GM12872 (cell line): ENCODE measurements at regions not wholly inside any gene's neighbourhood (a gene's known extent, or its start where the extent isn't known, plus 50 kb on each side); places are given as distances from the start of the nearest gene placed in this dataset.

Source experiments
- TF ChIP-seq, protein P1 (sequence below): IDR thresholded peaks from 3 replicates; pipeline ENCODE4 v1.5.1; 2011; ENCODE audit warnings: low read depth, mild to moderate bottlenecking, low read length, moderate library complexity; ENCODE audit not compliant: insufficient read depth

GRCh38 chr4:14582677-14583076 lies 419.6 kb upstream of the CPEB2 start:
- TF ChIP-seq, protein P1, sequence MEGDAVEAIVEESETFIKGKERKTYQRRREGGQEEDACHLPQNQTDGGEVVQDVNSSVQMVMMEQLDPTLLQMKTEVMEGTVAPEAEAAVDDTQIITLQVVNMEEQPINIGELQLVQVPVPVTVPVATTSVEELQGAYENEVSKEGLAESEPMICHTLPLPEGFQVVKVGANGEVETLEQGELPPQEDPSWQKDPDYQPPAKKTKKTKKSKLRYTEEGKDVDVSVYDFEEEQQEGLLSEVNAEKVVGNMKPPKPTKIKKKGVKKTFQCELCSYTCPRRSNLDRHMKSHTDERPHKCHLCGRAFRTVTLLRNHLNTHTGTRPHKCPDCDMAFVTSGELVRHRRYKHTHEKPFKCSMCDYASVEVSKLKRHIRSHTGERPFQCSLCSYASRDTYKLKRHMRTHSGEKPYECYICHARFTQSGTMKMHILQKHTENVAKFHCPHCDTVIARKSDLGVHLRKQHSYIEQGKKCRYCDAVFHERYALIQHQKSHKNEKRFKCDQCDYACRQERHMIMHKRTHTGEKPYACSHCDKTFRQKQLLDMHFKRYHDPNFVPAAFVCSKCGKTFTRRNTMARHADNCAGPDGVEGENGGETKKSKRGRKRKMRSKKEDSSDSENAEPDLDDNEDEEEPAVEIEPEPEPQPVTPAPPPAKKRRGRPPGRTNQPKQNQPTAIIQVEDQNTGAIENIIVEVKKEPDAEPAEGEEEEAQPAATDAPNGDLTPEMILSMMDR = no peak

DNA sequence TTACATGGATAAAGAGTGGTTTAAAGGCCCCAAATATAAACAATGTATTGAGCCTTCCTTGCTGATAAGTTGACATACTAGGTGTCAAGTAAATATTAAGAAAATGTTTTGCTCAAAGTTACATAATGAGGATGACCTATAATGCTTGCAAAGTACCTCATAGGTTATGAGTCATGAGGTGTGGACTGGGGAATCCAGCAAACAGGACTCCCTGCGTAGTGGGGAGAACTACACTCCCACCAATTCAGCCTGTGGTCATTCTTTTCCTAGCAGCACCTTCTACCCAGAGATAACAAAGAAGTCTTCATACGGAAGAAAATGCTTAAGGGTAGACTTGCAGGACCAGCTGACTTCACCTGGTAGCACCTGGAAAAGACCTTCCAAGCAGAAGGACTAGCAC lies 418.9 kb upstream of the CPEB2 start:
- TF ChIP-seq, protein P1 = no peak

- TF ChIP-seq, protein P1 = no peak
Measured at GRCh38 chr4:14583752-14584151, 418.5 kb upstream of the CPEB2 start.

GRCh38 chr4:14592950-14593349 lies 409.3 kb upstream of the CPEB2 start:
- TF ChIP-seq, protein P1 = no peak

GRCh38 chr4:14596028-14596427 lies 406.3 kb upstream of the CPEB2 start:
- TF ChIP-seq, protein P1 = no peak

DNA sequence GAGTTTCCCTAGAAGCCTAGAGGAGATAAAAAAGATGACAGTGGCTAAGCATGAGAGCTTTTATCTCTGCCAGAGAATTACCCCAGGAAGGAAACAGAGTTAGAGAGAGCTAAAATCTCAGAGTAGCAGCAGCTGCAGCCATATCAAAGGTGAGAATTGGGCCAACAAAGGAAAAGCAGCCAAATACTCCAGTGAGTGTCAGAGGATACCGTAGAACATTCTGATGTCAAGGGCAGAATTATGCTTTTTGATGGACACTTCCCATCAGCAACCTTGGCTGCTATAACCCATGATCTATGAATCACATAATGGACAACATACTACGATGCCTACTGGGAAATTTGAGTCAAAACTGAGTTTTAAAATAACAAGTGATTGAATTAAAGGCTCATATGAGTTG lies 405.8 kb upstream of the CPEB2 start:
- TF ChIP-seq, protein P1 = no peak

- TF ChIP-seq, protein P1 = 0 out of 3 replicates have a peak, but pooled peaks have one; percentile 8
Measured at GRCh38 chr4:14596904-14597303, 405.4 kb upstream of the CPEB2 start.

- TF ChIP-seq, protein P1 = no peak
Measured at GRCh38 chr4:14602206-14602605, 400.1 kb upstream of the CPEB2 start.
